ENCODE measurements at regions not wholly inside any gene's neighbourhood (a gene's known extent, or its start where the extent isn't known, plus 50 kb on each side); places are given as distances from the start of the nearest gene placed in this dataset.
A peak's percentile ranks its signal among the peaks of the same experiment; 100 is the strongest.

- H3K4me3 ChIP-seq: no peak overlapping the region
- H3K4me1 ChIP-seq (ENCODE audit: insufficient read depth): no peaks in the 10 kb centered on the region
- H3K27ac ChIP-seq: no peak overlapping the region
- H3K9me3 ChIP-seq: no peaks in the 10 kb centered on the region
- DNase-seq: no peak
- TF ChIP-seq CTCF (IDR thresholded peaks at IDR 0.05) (no peak), EP300 (IDR thresholded peaks at IDR 0.05) (no peak), POLR2A (IDR thresholded peaks at IDR 0.05) (no peak)
- intact Hi-C loops (cut with DNase I): no loop called here
- 56 to 65% (median 57%) methylated on average over 3 of the region's 3 CpGs for WGBS, 3 donors
- H3K27me3 ChIP-seq: no peaks in the 10 kb centered on the region
- no peaks in the 10 kb centered on the region for H3K36me3 ChIP-seq
Observed at GRCh38 chrX:109830704-109831206, 97.7 kb upstream of the ACSL4 start.

- intact Hi-C loops (cut with DNase I): no loop called here
- TF ChIP-seq EP300 (IDR thresholded peaks at IDR 0.05) (no peak), CTCF (IDR thresholded peaks at IDR 0.05) (no peak)
- WGBS, 3 donors: 59 to 66% (median 59%) methylated on average over 6 of the region's 6 CpGs
- Histone ChIP-seq H3K27me3 (no peaks in the 10 kb centered on the region), H3K9me3 (no peaks in the 10 kb centered on the region), H3K27ac (no peak overlapping the region), H3K4me3 (no peak overlapping the region), H3K36me3 (no peaks in the 10 kb centered on the region), H3K4me1 (ENCODE audit: insufficient read depth) (no peaks in the 10 kb centered on the region)
- no peak for DNase-seq
Observed at GRCh38 chrX:109831326-109831985, 98.4 kb upstream of the ACSL4 start.

- Histone ChIP-seq H3K4me1 (ENCODE audit: insufficient read depth) (no peaks in the 10 kb centered on the region), H3K27me3 (no peaks in the 10 kb centered on the region), H3K27ac (no peak overlapping the region), H3K9me3 (no peaks in the 10 kb centered on the region), H3K36me3 (no peaks in the 10 kb centered on the region), H3K4me3 (no peak overlapping the region)
- 55 to 57% (median 56%) methylated on average over 13 of the region's 13 CpGs for WGBS, 3 donors
- DNase-seq: no peak
- TF ChIP-seq POLR2A (IDR thresholded peaks at IDR 0.05) (no peak), CTCF (IDR thresholded peaks at IDR 0.05) (no peak), EP300 (IDR thresholded peaks at IDR 0.05) (no peak)
- intact Hi-C loops (cut with DNase I): no loop called here
Observed at GRCh38 chrX:109839694-109840567, 106.9 kb upstream of the ACSL4 start.

- H3K36me3 ChIP-seq: no peaks in the 10 kb centered on the region
- no peak for TF ChIP-seq CTCF (IDR thresholded peaks at IDR 0.05)
- TF ChIP-seq EP300 (IDR thresholded peaks at IDR 0.05): no peak
- no peak for TF ChIP-seq POLR2A (IDR thresholded peaks at IDR 0.05)
- DNase-seq: peak in 2 of 5 donors; percentile 21 to 56
- intact Hi-C loops (cut with DNase I): no loop called here
- H3K27me3 ChIP-seq: no peaks in the 10 kb centered on the region
- H3K4me3 ChIP-seq: no peak overlapping the region
- H3K27ac ChIP-seq: no peak overlapping the region
- no peaks in the 10 kb centered on the region for H3K9me3 ChIP-seq
- no peaks in the 10 kb centered on the region for H3K4me1 ChIP-seq (ENCODE audit: insufficient read depth)
- 47 to 58% (median 52%) methylated on average over 3 of the region's 3 CpGs for whole genome bisulfite sequencing, 3 donors
Observed at GRCh38 chrX:109840585-109840984, 107.5 kb upstream of the ACSL4 start.

Measured in ovary (tissue), 7 donors.